SU-DHL-6 (cell line): ENCODE measurements at regions not wholly inside any gene's neighbourhood (a gene's known extent, or its start where the extent isn't known, plus 50 kb on each side); places are given as distances from the start of the nearest gene placed in this dataset.

Source experiments
- EZH2phosphoT487 ChIP-seq: fragments of 200-600 bp; sonication (generic), shearing (Covaris generic); conservative IDR thresholded peaks from 2 replicates; pipeline ENCODE4 v1.6.1; 2018; ENCODE audit warnings: mild to moderate bottlenecking, antibody characterized with exemption, low read length, moderate library complexity, mixed read lengths
- TF ChIP-seq, protein P1 (sequence below): fragments of 200-600 bp; sonication (generic); IDR thresholded peaks from one replicate; pipeline ENCODE4 v1.5.1; 2017; ENCODE audit warnings: antibody characterized with exemption, mild to moderate bottlenecking, low read length, moderate library complexity; ENCODE audit not compliant: insufficient read depth, poor library complexity, severe bottlenecking

- TF ChIP-seq, protein P1, sequence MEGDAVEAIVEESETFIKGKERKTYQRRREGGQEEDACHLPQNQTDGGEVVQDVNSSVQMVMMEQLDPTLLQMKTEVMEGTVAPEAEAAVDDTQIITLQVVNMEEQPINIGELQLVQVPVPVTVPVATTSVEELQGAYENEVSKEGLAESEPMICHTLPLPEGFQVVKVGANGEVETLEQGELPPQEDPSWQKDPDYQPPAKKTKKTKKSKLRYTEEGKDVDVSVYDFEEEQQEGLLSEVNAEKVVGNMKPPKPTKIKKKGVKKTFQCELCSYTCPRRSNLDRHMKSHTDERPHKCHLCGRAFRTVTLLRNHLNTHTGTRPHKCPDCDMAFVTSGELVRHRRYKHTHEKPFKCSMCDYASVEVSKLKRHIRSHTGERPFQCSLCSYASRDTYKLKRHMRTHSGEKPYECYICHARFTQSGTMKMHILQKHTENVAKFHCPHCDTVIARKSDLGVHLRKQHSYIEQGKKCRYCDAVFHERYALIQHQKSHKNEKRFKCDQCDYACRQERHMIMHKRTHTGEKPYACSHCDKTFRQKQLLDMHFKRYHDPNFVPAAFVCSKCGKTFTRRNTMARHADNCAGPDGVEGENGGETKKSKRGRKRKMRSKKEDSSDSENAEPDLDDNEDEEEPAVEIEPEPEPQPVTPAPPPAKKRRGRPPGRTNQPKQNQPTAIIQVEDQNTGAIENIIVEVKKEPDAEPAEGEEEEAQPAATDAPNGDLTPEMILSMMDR, result no peak
- no peak for TF ChIP-seq EZH2phosphoT487
Observed at GRCh38 chr1:190029441-190029840, 448.2 kb downstream of the BRINP3 start.
